Gastrocnemius medialis (tissue), 4 donors: ENCODE measurements at regions not wholly inside any gene's neighbourhood (a gene's known extent, or its start where the extent isn't known, plus 50 kb on each side); places are given as distances from the start of the nearest gene placed in this dataset.

Experiments used
- CTCF ChIP-seq, 5 experiments: fragments of 450-650 bp in 3 of 5; fragments of 200-600 bp in 2 of 5; sonication (generic) in 2 of 5; IDR thresholded peaks in 4 of 5; conservative IDR thresholded peaks in 1 of 5; 1 replicate in 4 of 5; 2 replicates in 1 of 5; pipeline ENCODE4 v1.5.1; 2016 to 2019; ENCODE audit warnings: antibody characterized with exemption in 5 of 5, mild to moderate bottlenecking in 3 of 5, moderate library complexity in 3 of 5
- POLR2A ChIP-seq, 2 donors: fragments of 450-650 bp; IDR thresholded peaks; one replicate each; pipeline ENCODE4 v1.6.1; 2017; ENCODE audit warnings: antibody characterized with exemption in 2 of 2, mild to moderate bottlenecking in 2 of 2, moderate library complexity in 2 of 2

GRCh38 chr5:25415970-25416369 is 771.2 kb upstream of the CDH10 start:
- TF ChIP-seq CTCF (IDR thresholded peaks at IDR 0.05 in 4 of 5, conservative IDR thresholded peaks at IDR 0.05 in 1 of 5), result no peak
- TF ChIP-seq POLR2A (IDR thresholded peaks at IDR 0.05), result no peak
